ENCODE measurements at regions not wholly inside any gene's neighbourhood (a gene's known extent, or its start where the extent isn't known, plus 50 kb on each side); places are given as distances from the start of the nearest gene placed in this dataset.

GRCh38 chr20:40207655-40208054, 481.4 kb downstream of the MAFB start:
- H3K27me3 Mint-ChIP-seq (ENCODE audit: low read depth in 3 of 3) = peaks cover 5 to 18% (median 9%) of the 10 kb centered on the region in 3 donors
- Histone ChIP-seq H3K9me3 (replicated peaks in 1 of 2; ENCODE audit: control insufficient read depth in 1 of 2, insufficient read depth in 1 of 2, low read length in 2 of 2) (no peaks in the 10 kb centered on the region), H4K20me1 (ENCODE audit: insufficient read depth, low read length) (no peaks in the 10 kb centered on the region), H2AFZ (ENCODE audit: insufficient read depth, low read depth, low read length, poor library complexity, severe bottlenecking) (no peak overlapping the region), H3K27me3 (ENCODE audit: control insufficient read depth in 2 of 2, insufficient read depth in 2 of 2, low read length in 2 of 2) (peaks cover 10 to 11% of the 10 kb centered on the region in 2 donors), H3K79me2 (ENCODE audit: insufficient read depth, low read length) (no peaks in the 10 kb centered on the region), H3K27ac (ENCODE audit: low read depth in 1 of 2, low read length in 2 of 2) (no peak overlapping the region), H3K4me2 (replicated peaks; ENCODE audit: extremely low read depth, low read length, poor library complexity, severe bottlenecking) (no peak overlapping the region), H3K4me3 (replicated peaks in 1 of 3; ENCODE audit: low read depth in 2 of 3, low read length in 3 of 3) (no peak overlapping the region), H3K4me1 (ENCODE audit: control insufficient read depth in 1 of 2, insufficient read depth in 2 of 2, low read length in 2 of 2) (no peaks in the 10 kb centered on the region), H3K9ac (ENCODE audit: insufficient read depth, low read length, poor library complexity, severe bottlenecking) (no peak overlapping the region), H3K36me3 (replicated peaks in 1 of 2; ENCODE audit: control insufficient read depth in 1 of 2, insufficient read depth in 2 of 2, low read length in 2 of 2) (no peaks in the 10 kb centered on the region)
- TF ChIP-seq CTCF (IDR thresholded peaks at IDR 0.05) = no peak
- H3K27ac Mint-ChIP-seq = no peak overlapping the region
- no peaks in the 10 kb centered on the region for H3K4me1 Mint-ChIP-seq
- no peaks in the 10 kb centered on the region for H3K36me3 Mint-ChIP-seq
- WGBS (ENCODE audit: insufficient coverage) = no CpG with 5 or more reads among the region's 1 CpG
- DNase-seq = no peak
- intact Hi-C loops (cut with micrococcal nuclease) = no loop called here
- H3K9me3 Mint-ChIP-seq = peaks cover 0 to 10% (median 2%) of the 10 kb centered on the region in 7 donors
- H3K4me3 Mint-ChIP-seq = no peak overlapping the region

DNA sequence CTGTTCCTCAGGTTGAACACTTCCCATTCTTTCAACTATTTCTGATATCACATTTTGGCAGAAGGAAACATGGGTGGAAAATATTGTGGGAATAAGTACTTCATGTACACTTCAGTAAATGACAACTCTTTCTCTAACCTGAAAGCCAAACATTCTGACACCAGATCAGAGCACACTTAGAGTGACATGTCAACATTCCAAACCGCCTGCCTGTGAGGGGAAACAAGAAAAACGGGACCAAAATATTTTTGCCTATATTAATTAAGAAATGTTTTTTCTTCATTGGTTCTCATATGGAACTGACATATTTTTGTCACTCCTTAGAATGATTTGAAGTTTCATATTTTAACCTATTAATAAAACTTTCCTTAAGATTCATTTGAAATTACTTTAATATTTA, 483.1 kb downstream of the MAFB start:
- H3K4me1 Mint-ChIP-seq = no peaks in the 10 kb centered on the region
- no peak overlapping the region for H2AFZ ChIP-seq (ENCODE audit: insufficient read depth, low read depth, low read length, poor library complexity, severe bottlenecking)
- no peak for TF ChIP-seq CTCF (IDR thresholded peaks at IDR 0.05)
- H4K20me1 ChIP-seq (ENCODE audit: insufficient read depth, low read length) = no peaks in the 10 kb centered on the region
- no peak overlapping the region for H3K4me2 ChIP-seq (replicated peaks; ENCODE audit: extremely low read depth, low read length, poor library complexity, severe bottlenecking)
- H3K36me3 ChIP-seq (replicated peaks in 1 of 2; ENCODE audit: control insufficient read depth in 1 of 2, insufficient read depth in 2 of 2, low read length in 2 of 2) = no peaks in the 10 kb centered on the region
- peaks cover 0 to 10% (median 2%) of the 10 kb centered on the region in 7 donors for H3K9me3 Mint-ChIP-seq
- no peak overlapping the region for H3K27ac Mint-ChIP-seq
- H3K27me3 Mint-ChIP-seq (ENCODE audit: low read depth in 3 of 3) = peaks cover 8 to 23% (median 9%) of the 10 kb centered on the region in 3 donors
- no peaks in the 10 kb centered on the region for H3K9me3 ChIP-seq (replicated peaks in 1 of 2; ENCODE audit: control insufficient read depth in 1 of 2, insufficient read depth in 1 of 2, low read length in 2 of 2)
- peaks cover 8 to 11% of the 10 kb centered on the region in 2 donors for H3K27me3 ChIP-seq (ENCODE audit: control insufficient read depth in 2 of 2, insufficient read depth in 2 of 2, low read length in 2 of 2)
- intact Hi-C loops (cut with micrococcal nuclease) = no loop called here
- no peak overlapping the region for H3K27ac ChIP-seq (ENCODE audit: low read depth in 1 of 2, low read length in 2 of 2)
- WGBS (ENCODE audit: insufficient coverage) = no CpG with 5 or more reads among the region's 2 CpGs
- DNase-seq = no peak
- no peak overlapping the region for H3K4me3 Mint-ChIP-seq
- no peaks in the 10 kb centered on the region for H3K79me2 ChIP-seq (ENCODE audit: insufficient read depth, low read length)
- H3K36me3 Mint-ChIP-seq = no peaks in the 10 kb centered on the region
- no peaks in the 10 kb centered on the region for H3K4me1 ChIP-seq (ENCODE audit: control insufficient read depth in 1 of 2, insufficient read depth in 2 of 2, low read length in 2 of 2)
- no peak overlapping the region for H3K4me3 ChIP-seq (replicated peaks in 1 of 3; ENCODE audit: low read depth in 2 of 3, low read length in 3 of 3)
- no peak overlapping the region for H3K9ac ChIP-seq (ENCODE audit: insufficient read depth, low read length, poor library complexity, severe bottlenecking)
